GM13977 (cell line): ENCODE measurements at regions not wholly inside any gene's neighbourhood (a gene's known extent, or its start where the extent isn't known, plus 50 kb on each side); places are given as distances from the start of the nearest gene placed in this dataset.
"Not testable (repeated sequence)": the region's sequence is repeated elsewhere in the genome, so short reads cannot be mapped to it uniquely, and the experiment has no call there.

Experiments used
- DNase-seq: peaks from one replicate; pipeline ENCODE4 v3.0.0; 2012; ENCODE audit warnings: low spot score
- in situ Hi-C: fragments of 300-500 bp; cut with MboI; formaldehyde crosslinking; loops from one replicate; pipeline ENCODE4 v1.12.0; 2022; ENCODE audit warnings: low sequenced_read_pairs, low pct_unique_long_range_greater_than_20kb, mixed read lengths, inconsistent platforms; ENCODE audit not compliant: unreplicated experiment
- TF ChIP-seq, protein P1 (sequence below): IDR thresholded peaks from 2 replicates; pipeline ENCODE4 v1.5.1; 2012; ENCODE audit warnings: mild to moderate bottlenecking, control low read depth; ENCODE audit not compliant: insufficient read depth; ENCODE audit errors: extremely low read depth, missing control alignments

DNA sequence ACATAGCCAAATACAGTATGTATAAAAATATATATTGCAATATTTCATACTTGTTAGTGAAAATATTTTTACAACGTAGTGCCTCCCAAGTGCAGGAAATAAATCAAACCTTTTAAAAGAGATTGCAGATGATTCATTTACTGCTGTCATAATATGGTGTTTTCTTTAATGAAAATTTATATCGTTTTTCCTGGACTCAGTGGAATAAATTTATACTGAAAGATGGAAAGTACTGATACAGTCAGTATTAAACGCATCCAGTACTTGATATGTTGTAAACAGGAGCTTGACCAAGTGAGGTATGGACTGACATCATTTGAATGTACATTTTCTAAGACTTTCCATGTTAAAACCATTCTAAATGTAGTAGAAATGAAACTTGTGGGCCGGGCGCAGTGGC lies 143.4 kb upstream of the ZNF608 start:
- DNase-seq: no peak
- TF ChIP-seq, protein P1, sequence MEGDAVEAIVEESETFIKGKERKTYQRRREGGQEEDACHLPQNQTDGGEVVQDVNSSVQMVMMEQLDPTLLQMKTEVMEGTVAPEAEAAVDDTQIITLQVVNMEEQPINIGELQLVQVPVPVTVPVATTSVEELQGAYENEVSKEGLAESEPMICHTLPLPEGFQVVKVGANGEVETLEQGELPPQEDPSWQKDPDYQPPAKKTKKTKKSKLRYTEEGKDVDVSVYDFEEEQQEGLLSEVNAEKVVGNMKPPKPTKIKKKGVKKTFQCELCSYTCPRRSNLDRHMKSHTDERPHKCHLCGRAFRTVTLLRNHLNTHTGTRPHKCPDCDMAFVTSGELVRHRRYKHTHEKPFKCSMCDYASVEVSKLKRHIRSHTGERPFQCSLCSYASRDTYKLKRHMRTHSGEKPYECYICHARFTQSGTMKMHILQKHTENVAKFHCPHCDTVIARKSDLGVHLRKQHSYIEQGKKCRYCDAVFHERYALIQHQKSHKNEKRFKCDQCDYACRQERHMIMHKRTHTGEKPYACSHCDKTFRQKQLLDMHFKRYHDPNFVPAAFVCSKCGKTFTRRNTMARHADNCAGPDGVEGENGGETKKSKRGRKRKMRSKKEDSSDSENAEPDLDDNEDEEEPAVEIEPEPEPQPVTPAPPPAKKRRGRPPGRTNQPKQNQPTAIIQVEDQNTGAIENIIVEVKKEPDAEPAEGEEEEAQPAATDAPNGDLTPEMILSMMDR: no peak
- in situ Hi-C loops: no loop called here

DNA sequence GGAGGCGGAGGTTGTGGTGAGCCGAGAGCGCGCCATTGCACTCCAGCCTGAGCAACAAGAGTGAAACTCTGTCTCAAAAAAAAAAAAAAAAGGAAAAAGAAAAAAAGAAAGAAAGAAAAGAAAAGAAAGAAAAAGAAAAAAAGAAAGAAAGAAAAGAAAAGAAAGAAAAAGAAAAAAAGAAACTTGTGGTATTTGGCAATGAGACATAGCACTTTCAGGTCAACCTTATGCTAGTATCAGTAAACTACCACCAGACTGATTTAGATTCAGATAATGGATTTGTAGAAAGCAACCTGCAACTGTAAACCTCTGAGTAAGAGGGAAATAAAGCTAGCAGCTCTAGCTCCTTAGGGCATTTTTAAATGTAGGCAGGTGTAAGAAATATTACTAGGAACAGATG lies 144.0 kb upstream of the ZNF608 start:
- in situ Hi-C loops, DNase-seq: not testable (repeated sequence)

DNA sequence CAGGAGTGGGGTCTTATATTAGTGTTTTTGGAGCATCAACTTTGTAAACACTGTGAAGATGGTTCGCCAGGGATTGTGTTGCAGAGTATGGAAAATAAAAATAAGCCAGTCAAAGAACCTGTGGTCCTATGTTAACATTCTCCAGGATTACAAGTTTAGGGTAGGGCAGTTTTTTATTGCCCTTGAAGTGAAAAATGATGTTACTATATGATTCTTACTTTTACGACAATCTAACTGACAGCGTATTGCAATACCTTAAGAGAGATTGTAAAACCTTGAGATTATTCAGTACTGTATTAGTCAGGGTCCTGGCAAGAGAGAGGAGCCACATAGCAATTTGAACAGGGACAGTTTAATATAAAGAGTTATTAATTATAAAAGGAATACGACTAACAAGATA lies 144.7 kb upstream of the ZNF608 start:
- DNase-seq: no peak
- TF ChIP-seq, protein P1: no peak
- in situ Hi-C loops: no loop called here

DNA sequence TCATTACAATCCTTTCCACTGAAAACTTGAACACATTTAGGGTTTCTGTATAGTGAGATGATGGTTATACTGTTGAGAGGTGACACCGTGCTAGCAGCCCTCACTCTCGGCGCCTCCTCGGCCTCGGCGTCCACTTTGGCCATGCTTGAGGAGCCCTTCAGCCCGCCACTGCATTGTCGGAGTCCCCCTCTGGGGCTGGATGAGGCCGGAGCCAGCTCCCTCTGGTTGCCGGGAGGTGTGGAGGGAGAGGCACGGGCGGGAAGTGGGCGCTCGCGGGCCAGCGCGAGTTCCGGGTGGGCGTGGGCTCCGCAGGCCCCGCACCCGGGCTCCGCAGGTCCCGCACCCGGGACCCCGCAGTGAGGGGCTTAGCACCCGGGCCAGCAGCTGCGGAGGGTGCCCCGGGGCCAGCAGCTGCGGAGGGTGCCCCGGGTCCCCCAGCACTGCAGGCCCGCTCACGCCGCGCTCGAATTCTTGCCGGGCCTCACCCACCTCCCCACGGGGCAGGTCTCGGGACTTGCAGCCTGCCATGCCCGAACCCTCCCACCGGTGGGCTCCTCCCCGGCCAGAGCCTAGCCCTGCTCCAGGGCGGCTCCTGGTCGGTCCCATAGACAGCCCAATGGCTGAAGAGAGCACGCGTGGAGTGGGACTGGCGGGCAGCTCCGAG lies 145.9 kb upstream of the ZNF608 start:
- no peak for DNase-seq
- TF ChIP-seq, protein P1: no peak
- in situ Hi-C loops: no loop called here

DNA sequence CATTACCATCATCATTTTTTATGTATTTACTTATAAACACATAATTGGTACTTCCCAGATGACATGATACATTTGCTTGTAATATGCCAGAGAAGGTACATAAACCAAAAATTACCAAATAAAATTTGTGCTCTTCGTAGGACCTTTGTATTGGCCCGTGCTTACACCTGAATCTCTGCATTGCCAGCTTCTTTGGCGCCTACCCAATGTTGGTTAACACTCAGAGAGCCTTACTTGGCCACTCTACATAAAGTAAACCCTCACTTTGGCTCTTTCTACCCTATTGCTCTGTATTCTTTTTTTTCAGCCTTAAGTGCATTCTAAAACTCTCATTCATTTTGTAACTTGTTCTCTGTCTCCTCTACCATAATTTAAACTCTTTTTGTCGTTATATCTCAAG lies 148.1 kb upstream of the ZNF608 start:
- TF ChIP-seq, protein P1: no peak
- in situ Hi-C loops: no loop called here
- no peak for DNase-seq

DNA sequence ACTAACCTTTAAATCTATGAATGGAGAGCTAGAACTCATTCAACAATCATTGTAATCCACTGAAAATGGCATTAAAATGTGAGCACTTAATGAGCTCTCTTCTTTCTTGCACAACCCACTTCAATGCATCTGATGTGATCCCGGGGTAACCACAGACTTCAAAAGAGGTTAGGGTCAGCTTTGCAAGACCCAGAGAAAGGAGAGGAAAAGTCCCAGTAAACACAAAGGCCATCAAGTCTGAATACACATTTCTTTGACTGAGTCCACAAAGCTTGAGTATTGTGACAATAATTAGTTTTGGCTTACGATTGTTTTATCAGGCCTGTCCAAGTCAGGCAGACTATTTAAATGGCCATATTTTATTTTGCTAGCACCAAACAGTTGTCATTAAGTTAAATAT lies 148.8 kb upstream of the ZNF608 start:
- no peak for DNase-seq
- TF ChIP-seq, protein P1: no peak
- in situ Hi-C loops: no loop called here

DNA sequence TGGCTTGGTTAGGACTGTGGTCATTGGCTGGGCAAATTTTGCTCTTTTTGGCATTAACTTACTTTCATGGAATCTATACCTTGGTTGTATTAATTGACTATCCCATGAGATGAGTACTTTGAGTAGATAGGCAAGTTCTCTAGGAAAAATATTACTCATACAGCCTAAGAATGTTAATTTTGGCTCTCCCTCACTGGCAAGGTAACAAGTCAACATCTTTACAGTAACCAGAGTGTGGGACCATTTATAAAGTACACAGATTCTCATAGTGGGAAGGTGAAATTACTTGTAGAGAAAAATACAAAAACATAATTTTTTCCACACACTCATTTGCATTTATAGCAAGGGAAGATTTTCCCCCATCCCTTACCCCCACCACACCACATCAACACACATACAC lies 154.6 kb upstream of the ZNF608 start:
- in situ Hi-C loops: no loop called here
- no peak for DNase-seq
- TF ChIP-seq, protein P1: no peak
